ENCODE measurements at regions not wholly inside any gene's neighbourhood (a gene's known extent, or its start where the extent isn't known, plus 50 kb on each side); places are given as distances from the start of the nearest gene placed in this dataset.
A peak's percentile ranks its signal among the peaks of the same experiment; 100 is the strongest.

- H3K9ac ChIP-seq (ENCODE audit: low read length) = peak overlapping the region; percentile 47
- peaks cover 14% of the 10 kb centered on the region for H3F3A ChIP-seq (ENCODE audit: insufficient read depth, low read length, poor library complexity, severe bottlenecking)
- H3K79me2 ChIP-seq (replicated peaks; ENCODE audit: insufficient read depth, low read length) = no peaks in the 10 kb centered on the region
- H3K36me3 ChIP-seq (ENCODE audit: insufficient read depth, low read length) = no peaks in the 10 kb centered on the region
- H3K4me3 ChIP-seq (ENCODE audit: low read length) = peak overlapping the region; percentile 3
- TF ChIP-seq TAF1 (IDR thresholded peaks at IDR 0.05; ENCODE audit: low read depth) (no peak), RAD21 (conservative IDR thresholded peaks at IDR 0.05) (no peak), EZH2 (IDR thresholded peaks at IDR 0.05; ENCODE audit: borderline replicate concordance, insufficient read depth, low read length, poor library complexity, severe bottlenecking) (no peak), CTCF (IDR thresholded peaks at IDR 0.05; ENCODE audit: poor library complexity, severe bottlenecking) (no peak), SMC3 (conservative IDR thresholded peaks at IDR 0.05; ENCODE audit: poor library complexity) (no peak), EP300 (conservative IDR thresholded peaks at IDR 0.05; ENCODE audit: poor library complexity, severe bottlenecking) (no peak), MXI1 (conservative IDR thresholded peaks at IDR 0.05; ENCODE audit: poor library complexity, severe bottlenecking) (no peak), REST (IDR thresholded peaks at IDR 0.05; ENCODE audit: borderline replicate concordance) (no peak), POLR2AphosphoS5 (IDR thresholded peaks at IDR 0.05) (no peak)
- peak overlapping the region; percentile 91 for H3K27ac ChIP-seq (ENCODE audit: low read length)
- H3K27me3 ChIP-seq (ENCODE audit: insufficient read depth, low read depth, low read length) = no peaks in the 10 kb centered on the region
- no peaks in the 10 kb centered on the region for H3K9me3 ChIP-seq (ENCODE audit: low read length)
- H3K9me2 ChIP-seq (ENCODE audit: insufficient read depth, low read length) = no peaks in the 10 kb centered on the region
- H2AFZ ChIP-seq (ENCODE audit: low read depth, low read length) = no peak overlapping the region
- no peaks in the 10 kb centered on the region for H4K20me1 ChIP-seq (ENCODE audit: insufficient read depth)
- H3K4me2 ChIP-seq (ENCODE audit: low read length) = peak overlapping the region; percentile 41
Measured at GRCh38 chr6:24010133-24010532, 115.9 kb upstream of the NRSN1 start.

- no peaks in the 10 kb centered on the region for H4K20me1 ChIP-seq (ENCODE audit: insufficient read depth)
- no peaks in the 10 kb centered on the region for H3K36me3 ChIP-seq (ENCODE audit: insufficient read depth, low read length)
- H3K9me2 ChIP-seq (ENCODE audit: insufficient read depth, low read length) = no peaks in the 10 kb centered on the region
- H3K27me3 ChIP-seq (ENCODE audit: insufficient read depth, low read depth, low read length) = no peaks in the 10 kb centered on the region
- H2AFZ ChIP-seq (ENCODE audit: low read depth, low read length) = no peak overlapping the region
- H3K4me3 ChIP-seq (ENCODE audit: low read length) = no peak overlapping the region
- H3F3A ChIP-seq (ENCODE audit: insufficient read depth, low read length, poor library complexity, severe bottlenecking) = peaks cover 4% of the 10 kb centered on the region
- H3K9ac ChIP-seq (ENCODE audit: low read length) = no peak overlapping the region
- no peak overlapping the region for H3K4me2 ChIP-seq (ENCODE audit: low read length)
- TF ChIP-seq CTCF (IDR thresholded peaks at IDR 0.05; ENCODE audit: poor library complexity, severe bottlenecking) (no peak), RAD21 (conservative IDR thresholded peaks at IDR 0.05) (no peak), MXI1 (conservative IDR thresholded peaks at IDR 0.05; ENCODE audit: poor library complexity, severe bottlenecking) (no peak), TAF1 (IDR thresholded peaks at IDR 0.05; ENCODE audit: low read depth) (no peak), EP300 (conservative IDR thresholded peaks at IDR 0.05; ENCODE audit: poor library complexity, severe bottlenecking) (no peak), SMC3 (conservative IDR thresholded peaks at IDR 0.05; ENCODE audit: poor library complexity) (no peak), POLR2AphosphoS5 (IDR thresholded peaks at IDR 0.05) (no peak), EZH2 (IDR thresholded peaks at IDR 0.05; ENCODE audit: borderline replicate concordance, insufficient read depth, low read length, poor library complexity, severe bottlenecking) (no peak), REST (IDR thresholded peaks at IDR 0.05; ENCODE audit: borderline replicate concordance) (no peak)
- no peaks in the 10 kb centered on the region for H3K79me2 ChIP-seq (replicated peaks; ENCODE audit: insufficient read depth, low read length)
- H3K9me3 ChIP-seq (ENCODE audit: low read length) = no peaks in the 10 kb centered on the region
- H3K27ac ChIP-seq (ENCODE audit: low read length) = peak overlapping the region; percentile 51
Measured at GRCh38 chr6:24016286-24016685, 109.7 kb upstream of the NRSN1 start.

Measured in neural cell (in vitro differentiated cells).